GM21786 (cell line): ENCODE measurements at regions not wholly inside any gene's neighbourhood (a gene's known extent, or its start where the extent isn't known, plus 50 kb on each side); places are given as distances from the start of the nearest gene placed in this dataset.

Experiments used
- ATAC-seq: cut with Tn5 transposase; IDR thresholded peaks from one replicate; pipeline ENCODE4 v1.9.1; 2021; ENCODE audit not compliant: unreplicated experiment

DNA sequence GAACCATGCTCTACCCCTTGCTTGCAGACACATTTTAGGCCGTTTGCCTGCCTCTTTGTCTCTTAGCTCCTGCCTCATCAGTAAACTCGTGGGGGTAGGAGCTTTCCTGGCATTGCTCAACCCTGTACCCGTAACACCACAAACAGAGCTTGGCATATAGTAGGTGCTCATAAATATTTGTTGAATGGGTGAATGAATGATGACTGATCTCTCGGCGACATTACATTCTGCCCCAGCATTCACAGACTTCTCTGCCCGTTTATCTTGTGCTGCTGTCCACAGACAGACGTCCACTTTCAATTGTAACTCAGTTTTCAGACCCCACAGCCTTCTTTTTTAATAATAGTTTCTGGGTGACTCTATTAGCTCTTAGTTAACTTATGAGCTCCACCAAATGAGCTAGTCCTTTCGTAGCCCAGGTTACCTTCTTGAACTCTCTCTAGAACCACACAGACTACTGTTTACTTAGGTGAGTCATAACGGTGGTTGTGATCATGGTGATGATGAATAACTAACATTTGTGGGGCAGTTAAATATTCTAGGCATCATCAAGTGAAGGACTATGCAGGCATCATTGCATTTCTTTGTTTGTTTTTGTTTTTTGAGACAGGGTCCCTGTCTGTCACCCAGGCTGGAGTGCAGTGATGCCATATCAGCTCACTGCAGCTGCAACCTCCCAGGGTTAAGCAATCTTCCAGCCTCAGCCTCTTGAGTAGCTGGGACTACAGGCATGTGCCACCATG lies 188.4 kb downstream of the ADAMTS15 start:
- peak; percentile 80 for ATAC-seq

- ATAC-seq, result no peak
These were observed 189.1 kb downstream of the ADAMTS15 start for GRCh38 chr11:130637566-130637965.

GRCh38 chr11:130638033-130638432 lies 189.6 kb downstream of the ADAMTS15 start:
- ATAC-seq, result no peak

GRCh38 chr11:130638624-130639023 lies 190.2 kb downstream of the ADAMTS15 start:
- ATAC-seq, result no peak

- ATAC-seq, result no peak
These were observed 190.9 kb downstream of the ADAMTS15 start for GRCh38 chr11:130639369-130639768.

- no peak for ATAC-seq
These were observed 192.1 kb downstream of the ADAMTS15 start for GRCh38 chr11:130640526-130640925.

GRCh38 chr11:130641876-130642275 lies 193.4 kb downstream of the ADAMTS15 start:
- ATAC-seq, result no peak

DNA sequence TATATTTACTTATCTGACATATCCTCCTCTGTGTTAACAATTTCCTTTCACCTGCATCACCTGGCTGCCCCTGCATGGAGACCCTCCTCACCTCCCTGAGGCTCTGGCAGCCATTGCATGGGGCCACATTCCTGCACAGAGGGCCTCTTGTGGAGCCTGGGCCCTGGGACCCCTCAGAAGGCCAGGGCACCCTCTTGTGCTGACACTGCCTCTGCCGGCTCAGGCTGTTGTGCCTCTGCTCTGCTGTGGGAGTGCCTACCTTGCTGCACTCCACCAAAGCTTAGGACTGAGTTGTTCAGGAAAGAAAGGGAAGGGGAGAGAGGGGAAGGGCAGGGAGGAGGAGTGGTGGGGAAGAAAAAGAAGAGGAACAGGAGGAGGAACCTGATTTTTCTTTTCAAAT lies 194.5 kb downstream of the ADAMTS15 start:
- ATAC-seq, result no peak

- ATAC-seq, result no peak
These were observed 195.7 kb downstream of the ADAMTS15 start for GRCh38 chr11:130644187-130644586.

GRCh38 chr11:130645164-130645842 lies 196.9 kb downstream of the ADAMTS15 start:
- no peak for ATAC-seq

DNA sequence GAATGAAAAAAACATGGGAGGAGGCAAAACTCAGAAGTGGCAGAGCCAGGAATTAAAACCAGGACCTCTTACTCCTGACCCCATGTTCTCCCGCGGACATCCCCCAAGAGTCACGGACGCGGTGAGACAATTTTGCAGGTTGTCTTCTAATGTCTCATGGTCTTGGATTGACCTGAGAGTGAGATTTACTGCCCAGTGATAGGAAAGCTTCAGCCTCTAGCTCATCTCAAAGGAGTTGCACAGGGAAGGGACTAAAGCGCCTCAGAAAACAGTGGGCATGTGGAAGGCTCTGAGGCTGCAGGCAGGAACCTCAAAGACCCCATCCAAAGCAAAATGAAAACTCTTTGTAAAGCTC lies 197.4 kb downstream of the ADAMTS15 start:
- no peak for ATAC-seq

GRCh38 chr11:130646881-130647280 lies 198.4 kb downstream of the ADAMTS15 start:
- no peak for ATAC-seq

DNA sequence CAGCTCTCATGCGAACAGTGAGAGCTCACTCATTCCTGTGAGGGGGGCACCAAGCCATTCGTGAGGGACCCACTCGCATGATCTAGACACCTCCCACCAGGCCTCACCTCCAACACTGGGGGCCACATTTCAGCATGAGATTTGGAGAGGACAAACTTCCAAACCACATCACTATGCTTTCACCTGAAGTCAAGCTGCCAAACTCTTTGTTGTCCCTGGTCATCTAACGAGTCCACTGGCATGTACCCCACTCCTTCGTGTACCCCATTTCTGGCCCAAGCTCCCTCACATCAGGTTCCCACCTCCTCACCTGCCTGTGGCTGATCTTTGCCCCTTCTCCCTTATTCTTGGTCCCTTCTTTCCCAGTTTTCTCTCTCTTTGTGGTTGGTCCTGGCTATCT lies 198.9 kb downstream of the ADAMTS15 start:
- no peak for ATAC-seq

GRCh38 chr11:130649801-130650200 lies 201.4 kb downstream of the ADAMTS15 start:
- ATAC-seq, result no peak

- no peak for ATAC-seq
These were observed 202.1 kb downstream of the ADAMTS15 start for GRCh38 chr11:130650456-130651030.

- ATAC-seq, result no peak
These were observed 202.8 kb downstream of the ADAMTS15 start for GRCh38 chr11:130651066-130651855.

DNA sequence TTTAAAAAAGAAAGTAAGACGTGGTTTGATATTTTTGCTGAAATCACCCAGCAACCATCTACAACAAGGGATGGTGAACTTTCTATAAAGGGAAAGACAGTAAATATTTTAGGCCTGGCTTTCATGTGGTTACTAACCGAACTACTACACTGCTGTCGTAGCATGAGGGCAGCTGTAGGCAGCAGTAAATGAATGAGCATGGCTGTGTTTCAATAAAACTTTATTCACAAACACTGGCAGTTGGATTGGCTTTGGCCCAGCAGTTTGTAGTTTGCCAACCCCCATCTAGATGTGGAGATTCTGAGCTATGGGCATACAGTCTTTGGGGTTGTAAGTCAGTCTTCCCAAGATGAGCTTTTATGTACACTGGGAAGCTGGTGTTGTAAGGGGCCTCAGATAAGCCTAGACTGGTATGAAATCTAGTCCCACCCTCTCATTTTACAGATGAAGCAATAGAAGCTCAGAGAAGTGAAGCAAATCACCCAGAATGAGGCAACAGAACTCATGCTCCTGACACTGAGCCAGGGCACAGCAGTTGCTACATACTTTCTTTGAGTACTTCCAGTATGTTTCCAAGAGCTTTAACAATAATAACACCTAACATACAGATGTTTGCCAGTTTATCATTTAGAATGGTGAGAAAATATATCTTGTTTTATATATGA lies 204.4 kb downstream of the ADAMTS15 start:
- no peak for ATAC-seq

- no peak for ATAC-seq
These were observed 205.6 kb downstream of the ADAMTS15 start for GRCh38 chr11:130653838-130654636.

GRCh38 chr11:130655300-130655699 lies 206.9 kb downstream of the ADAMTS15 start:
- ATAC-seq, result no peak

- ATAC-seq, result no peak
These were observed 218.4 kb downstream of the ADAMTS15 start for GRCh38 chr11:130666781-130667251.
